ENCODE measurements at regions not wholly inside any gene's neighbourhood (a gene's known extent, or its start where the extent isn't known, plus 50 kb on each side); places are given as distances from the start of the nearest gene placed in this dataset.

DNA sequence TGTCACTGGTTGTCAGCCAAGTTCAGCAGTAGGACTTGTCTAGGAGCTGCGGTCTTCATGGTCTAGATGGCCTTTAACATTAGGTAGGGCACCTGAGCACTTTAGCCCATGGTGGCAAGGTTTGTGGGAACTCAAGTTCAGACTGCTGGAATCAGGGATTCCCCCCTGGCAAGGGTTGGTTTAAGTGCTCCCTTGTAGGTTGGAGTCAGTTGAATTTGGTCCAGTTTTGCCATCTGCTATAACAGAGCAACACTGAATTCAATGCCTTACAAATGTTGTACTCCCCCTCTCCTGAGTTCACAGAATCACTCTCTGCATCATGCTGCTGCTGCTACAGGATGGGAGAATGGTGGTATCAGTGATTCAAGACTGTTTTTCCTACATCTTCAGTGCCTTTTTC is 509.3 kb downstream of the VGLL3 start:
- TF ChIP-seq RFX5 (IDR thresholded peaks at IDR 0.05; ENCODE audit: low read depth, low read length) (no peak), CEBPB (IDR thresholded peaks at IDR 0.05; ENCODE audit: low read depth, low read length) (no peak), RCOR1 (IDR thresholded peaks at IDR 0.05; ENCODE audit: insufficient replicate concordance, low read length) (no peak), BHLHE40 (IDR thresholded peaks at IDR 0.05; ENCODE audit: low read depth, low read length) (no peak), MXI1 (IDR thresholded peaks at IDR 0.05; ENCODE audit: borderline replicate concordance, low read depth, low read length) (no peak), MAZ (IDR thresholded peaks at IDR 0.05; ENCODE audit: borderline replicate concordance, low read depth, low read length) (no peak), NFE2L2 (IDR thresholded peaks at IDR 0.05; ENCODE audit: low read depth, low read length) (no peak), MAFK (IDR thresholded peaks at IDR 0.05; ENCODE audit: low read depth, low read length) (no peak), CHD1 (IDR thresholded peaks at IDR 0.05; ENCODE audit: low read depth, low read length) (no peak), RAD21 (IDR thresholded peaks at IDR 0.05; ENCODE audit: low read length) (no peak), ELK1 (IDR thresholded peaks at IDR 0.05; ENCODE audit: borderline replicate concordance, low read depth, low read length) (no peak)
- TF ChIP-seq, protein P1, sequence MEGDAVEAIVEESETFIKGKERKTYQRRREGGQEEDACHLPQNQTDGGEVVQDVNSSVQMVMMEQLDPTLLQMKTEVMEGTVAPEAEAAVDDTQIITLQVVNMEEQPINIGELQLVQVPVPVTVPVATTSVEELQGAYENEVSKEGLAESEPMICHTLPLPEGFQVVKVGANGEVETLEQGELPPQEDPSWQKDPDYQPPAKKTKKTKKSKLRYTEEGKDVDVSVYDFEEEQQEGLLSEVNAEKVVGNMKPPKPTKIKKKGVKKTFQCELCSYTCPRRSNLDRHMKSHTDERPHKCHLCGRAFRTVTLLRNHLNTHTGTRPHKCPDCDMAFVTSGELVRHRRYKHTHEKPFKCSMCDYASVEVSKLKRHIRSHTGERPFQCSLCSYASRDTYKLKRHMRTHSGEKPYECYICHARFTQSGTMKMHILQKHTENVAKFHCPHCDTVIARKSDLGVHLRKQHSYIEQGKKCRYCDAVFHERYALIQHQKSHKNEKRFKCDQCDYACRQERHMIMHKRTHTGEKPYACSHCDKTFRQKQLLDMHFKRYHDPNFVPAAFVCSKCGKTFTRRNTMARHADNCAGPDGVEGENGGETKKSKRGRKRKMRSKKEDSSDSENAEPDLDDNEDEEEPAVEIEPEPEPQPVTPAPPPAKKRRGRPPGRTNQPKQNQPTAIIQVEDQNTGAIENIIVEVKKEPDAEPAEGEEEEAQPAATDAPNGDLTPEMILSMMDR (conservative IDR thresholded peaks at IDR 0.05; ENCODE audit: low read depth, low read length), result no peak
- Histone ChIP-seq H3K27me3 (ENCODE audit: control insufficient read depth, insufficient read depth, low read length) (no peaks in the 10 kb centered on the region), H3K9ac (ENCODE audit: low read depth, low read length) (no peak overlapping the region), H3K4me3 (ENCODE audit: insufficient read depth, low read depth, low read length) (no peak overlapping the region), H4K20me1 (ENCODE audit: insufficient read depth, low read length) (no peaks in the 10 kb centered on the region), H2AFZ (replicated peaks; ENCODE audit: low read length, poor library complexity) (no peak overlapping the region), H3K18ac (ENCODE audit: low read depth, low read length) (no peak overlapping the region), H3K4ac (ENCODE audit: low read depth, low read length) (no peak overlapping the region), H4K91ac (ENCODE audit: insufficient read depth, low read depth, low read length) (no peak overlapping the region), H3K23ac (ENCODE audit: low read depth, low read length) (no peak overlapping the region), H2BK120ac (ENCODE audit: low read depth, low read length) (no peak overlapping the region), H3K9me3 (ENCODE audit: control insufficient read depth, insufficient read depth, low read length) (no peaks in the 10 kb centered on the region), H3K4me1 (ENCODE audit: control insufficient read depth, insufficient read depth, low read length) (no peaks in the 10 kb centered on the region), H3K27ac (ENCODE audit: insufficient read depth, low read length) (no peak overlapping the region), H2AK5ac (ENCODE audit: low read depth, low read length) (no peak overlapping the region), H3K4me2 (ENCODE audit: low read depth, low read length) (no peak overlapping the region), H2AK9ac (replicated peaks; ENCODE audit: low read depth, low read length, poor library complexity) (no peak overlapping the region), H2BK5ac (ENCODE audit: low read depth, low read length, poor library complexity, severe bottlenecking) (no peak overlapping the region), H3K36me3 (ENCODE audit: control insufficient read depth, insufficient read depth, low read length) (no peaks in the 10 kb centered on the region), H4K5ac (ENCODE audit: low read depth, low read length) (no peak overlapping the region), H2BK20ac (ENCODE audit: low read depth, low read length) (no peak overlapping the region), H4K8ac (ENCODE audit: low read depth in 2 of 2, low read length in 2 of 2) (no peak overlapping the region), H3K9me1 (ENCODE audit: insufficient read depth, low read length) (no peaks in the 10 kb centered on the region), H3K14ac (replicated peaks; ENCODE audit: low read depth, low read length) (no peak overlapping the region), H2BK15ac (ENCODE audit: low read depth, low read length) (no peak overlapping the region), H3K56ac (ENCODE audit: extremely low read depth, insufficient read depth, low read length) (no peak overlapping the region), H3K79me1 (ENCODE audit: low read depth in 1 of 2, low read length in 2 of 2) (no peaks in the 10 kb centered on the region)
- BruUV-seq (replicated peaks), result no TSS peak
- in situ Hi-C loops (cut with MboI; ENCODE audit: low sequenced_read_pairs), result no loop called here
- no peak for ATAC-seq (ENCODE audit: low read depth)
- no CpG with 5 or more reads among the region's 1 CpG for WGBS, 2 experiments (ENCODE audit: extremely low coverage in 2 of 2, insufficient read length in 1 of 2)
- CTCF ChIA-PET, result no interaction called here
- DNase-seq, result no peak
- intact Hi-C loops (cut with micrococcal nuclease), result no loop called here
- dilution Hi-C loops (cut with HindIII; ENCODE audit: low sequenced_read_pairs, unreplicated experiment), result no loop called here
- POLR2A ChIA-PET (ENCODE audit: unreplicated experiment), result no interaction called here
